ENCODE measurements at regions not wholly inside any gene's neighbourhood (a gene's known extent, or its start where the extent isn't known, plus 50 kb on each side); places are given as distances from the start of the nearest gene placed in this dataset.

DNA sequence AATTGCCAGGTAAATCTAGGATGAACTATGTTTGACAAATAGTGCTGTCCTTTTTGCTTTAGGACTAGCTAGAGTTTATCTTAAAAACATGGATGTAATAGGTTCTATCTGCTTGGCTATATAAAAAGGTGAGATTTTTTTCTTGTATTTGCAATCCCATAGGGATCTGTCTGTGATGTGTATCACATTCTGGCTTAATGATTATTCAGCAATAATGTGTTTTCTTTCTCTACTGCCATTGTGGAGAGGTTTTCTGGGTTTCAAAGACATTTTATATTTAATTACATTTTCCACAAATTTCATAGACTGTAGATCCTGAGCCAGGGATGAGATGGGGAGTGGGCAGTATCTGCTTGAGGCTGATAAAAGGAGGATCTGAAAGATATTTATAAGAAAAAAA lies 277.8 kb upstream of the SLITRK5 start:
- H3K4me3 ChIP-seq (ENCODE audit: low read depth, low read length), result no peak overlapping the region
- TF ChIP-seq, protein P1, sequence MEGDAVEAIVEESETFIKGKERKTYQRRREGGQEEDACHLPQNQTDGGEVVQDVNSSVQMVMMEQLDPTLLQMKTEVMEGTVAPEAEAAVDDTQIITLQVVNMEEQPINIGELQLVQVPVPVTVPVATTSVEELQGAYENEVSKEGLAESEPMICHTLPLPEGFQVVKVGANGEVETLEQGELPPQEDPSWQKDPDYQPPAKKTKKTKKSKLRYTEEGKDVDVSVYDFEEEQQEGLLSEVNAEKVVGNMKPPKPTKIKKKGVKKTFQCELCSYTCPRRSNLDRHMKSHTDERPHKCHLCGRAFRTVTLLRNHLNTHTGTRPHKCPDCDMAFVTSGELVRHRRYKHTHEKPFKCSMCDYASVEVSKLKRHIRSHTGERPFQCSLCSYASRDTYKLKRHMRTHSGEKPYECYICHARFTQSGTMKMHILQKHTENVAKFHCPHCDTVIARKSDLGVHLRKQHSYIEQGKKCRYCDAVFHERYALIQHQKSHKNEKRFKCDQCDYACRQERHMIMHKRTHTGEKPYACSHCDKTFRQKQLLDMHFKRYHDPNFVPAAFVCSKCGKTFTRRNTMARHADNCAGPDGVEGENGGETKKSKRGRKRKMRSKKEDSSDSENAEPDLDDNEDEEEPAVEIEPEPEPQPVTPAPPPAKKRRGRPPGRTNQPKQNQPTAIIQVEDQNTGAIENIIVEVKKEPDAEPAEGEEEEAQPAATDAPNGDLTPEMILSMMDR (IDR thresholded peaks at IDR 0.05; ENCODE audit: low read depth, low read length, missing control alignments), result no peak
- DNase-seq (ENCODE audit: low read depth), result no peak

DNA sequence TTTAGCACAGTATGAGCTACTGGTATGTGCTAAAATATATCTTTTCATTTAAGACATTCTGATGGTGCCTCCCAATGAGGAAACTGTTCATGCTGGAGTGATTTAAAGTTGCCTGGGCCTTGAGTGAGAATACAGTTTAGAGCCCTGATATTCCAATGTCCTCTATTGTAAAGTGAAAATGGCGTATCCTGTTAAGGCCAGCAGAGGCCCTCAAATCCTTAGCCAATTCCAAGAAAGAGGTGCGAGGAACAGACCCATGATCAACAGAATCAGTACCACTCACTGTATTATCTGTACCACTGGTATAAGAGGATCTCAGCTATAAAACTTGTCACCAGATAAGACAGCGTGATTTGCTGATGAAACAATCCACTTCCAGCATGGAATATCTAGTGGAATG lies 273.1 kb upstream of the SLITRK5 start:
- no peak for DNase-seq (ENCODE audit: low read depth)
- H3K4me3 ChIP-seq (ENCODE audit: low read depth, low read length), result no peak overlapping the region
- TF ChIP-seq, protein P1 (IDR thresholded peaks at IDR 0.05; ENCODE audit: low read depth, low read length, missing control alignments), result no peak

DNA sequence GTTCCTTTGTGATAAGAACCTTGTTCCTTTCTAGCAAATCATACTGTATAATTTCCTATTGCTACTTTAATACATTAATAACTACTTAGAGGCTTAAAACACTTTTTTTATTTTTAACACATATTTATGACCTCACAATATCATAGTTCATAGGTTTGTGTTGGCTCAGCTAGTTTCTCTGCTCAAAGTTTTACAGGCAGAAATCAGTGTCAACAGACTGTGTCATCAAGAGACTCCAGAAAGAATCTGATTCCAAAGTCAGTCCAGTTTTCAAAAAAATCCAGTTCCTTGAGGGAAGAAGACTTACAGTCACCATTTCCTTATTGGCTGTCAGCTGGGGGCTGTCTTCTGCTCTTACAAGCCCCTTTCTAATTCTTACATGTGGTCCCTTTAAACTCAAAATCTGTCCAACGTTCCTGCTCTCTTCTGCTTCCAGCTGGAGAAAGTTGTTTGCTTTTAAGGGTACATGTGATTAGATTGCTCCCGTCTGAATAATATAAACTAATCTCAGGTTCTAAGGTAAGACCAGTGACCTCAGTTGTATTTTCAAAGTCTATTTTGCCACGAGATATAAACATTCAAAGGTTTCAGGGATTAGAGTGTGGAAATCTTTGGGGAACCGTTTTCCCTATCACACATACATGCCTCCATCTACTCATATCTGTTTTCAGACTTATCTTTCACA lies 267.3 kb upstream of the SLITRK5 start:
- DNase-seq (ENCODE audit: low read depth), result no peak
- H3K4me3 ChIP-seq (ENCODE audit: low read depth, low read length), result no peak overlapping the region
- TF ChIP-seq, protein P1 (IDR thresholded peaks at IDR 0.05; ENCODE audit: low read depth, low read length, missing control alignments), result no peak

DNA sequence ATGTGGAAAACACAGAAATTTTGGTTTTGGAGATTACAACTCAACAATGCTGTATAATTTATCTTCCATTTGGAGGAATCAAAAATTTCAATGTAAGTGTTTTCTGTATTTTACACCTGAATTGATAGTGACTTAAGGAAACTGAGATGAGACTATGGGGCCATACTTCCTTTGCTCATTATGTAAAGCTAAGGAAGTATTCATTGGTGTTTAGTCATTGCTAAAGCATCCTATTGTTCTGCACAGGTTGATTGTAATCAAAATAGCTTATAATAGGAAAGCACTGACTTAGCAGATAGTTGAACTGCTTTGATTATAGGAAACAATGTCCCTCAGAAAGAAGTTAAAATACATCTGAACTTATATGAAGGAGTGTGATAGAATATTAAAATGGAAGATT lies 244.4 kb upstream of the SLITRK5 start:
- H3K4me3 ChIP-seq (ENCODE audit: low read depth, low read length), result no peak overlapping the region
- DNase-seq (ENCODE audit: low read depth), result no peak
- TF ChIP-seq, protein P1 (IDR thresholded peaks at IDR 0.05; ENCODE audit: low read depth, low read length, missing control alignments), result no peak

DNA sequence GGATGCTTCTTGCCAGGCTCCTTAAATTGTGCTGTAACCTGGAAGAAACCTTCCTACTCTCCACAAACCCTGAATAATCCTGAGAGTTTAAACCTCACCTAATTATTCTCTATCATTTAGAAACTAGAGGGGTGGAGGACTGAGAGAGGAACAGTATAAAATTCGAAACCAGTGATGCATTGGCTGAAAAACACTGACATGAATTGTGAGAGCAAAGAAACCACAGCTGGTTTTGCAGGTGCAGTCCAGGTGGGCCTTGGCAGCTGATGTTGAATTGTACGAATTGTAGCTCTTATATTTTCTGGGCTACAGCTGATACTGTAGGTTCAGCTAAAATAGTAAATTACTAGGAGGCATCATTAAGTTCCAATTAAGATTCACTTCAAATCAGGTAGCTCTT lies 227.0 kb upstream of the SLITRK5 start:
- no peak overlapping the region for H3K4me3 ChIP-seq (ENCODE audit: low read depth, low read length)
- TF ChIP-seq, protein P1 (IDR thresholded peaks at IDR 0.05; ENCODE audit: low read depth, low read length, missing control alignments), result no peak
- DNase-seq (ENCODE audit: low read depth), result no peak

DNA sequence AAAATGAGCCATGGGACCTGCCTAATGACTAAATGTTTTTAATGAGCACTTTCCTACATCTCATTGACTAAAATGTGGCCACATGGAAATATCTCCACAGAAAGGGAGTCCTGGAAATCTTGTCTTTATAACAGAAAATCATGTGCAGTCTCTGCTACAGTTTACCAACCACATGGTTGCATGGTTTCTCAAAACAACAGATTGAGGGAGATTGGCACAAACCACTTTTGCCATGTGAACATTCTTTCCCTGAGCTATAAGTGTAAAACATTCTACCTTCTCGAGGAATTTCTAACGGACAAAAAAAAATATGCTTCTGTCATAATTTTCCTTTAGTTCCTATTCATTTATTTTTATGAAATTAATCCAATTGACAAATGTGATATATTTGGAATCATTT lies 218.9 kb upstream of the SLITRK5 start:
- TF ChIP-seq, protein P1 (IDR thresholded peaks at IDR 0.05; ENCODE audit: low read depth, low read length, missing control alignments), result no peak
- DNase-seq (ENCODE audit: low read depth), result no peak
- no peak overlapping the region for H3K4me3 ChIP-seq (ENCODE audit: low read depth, low read length)

DNA sequence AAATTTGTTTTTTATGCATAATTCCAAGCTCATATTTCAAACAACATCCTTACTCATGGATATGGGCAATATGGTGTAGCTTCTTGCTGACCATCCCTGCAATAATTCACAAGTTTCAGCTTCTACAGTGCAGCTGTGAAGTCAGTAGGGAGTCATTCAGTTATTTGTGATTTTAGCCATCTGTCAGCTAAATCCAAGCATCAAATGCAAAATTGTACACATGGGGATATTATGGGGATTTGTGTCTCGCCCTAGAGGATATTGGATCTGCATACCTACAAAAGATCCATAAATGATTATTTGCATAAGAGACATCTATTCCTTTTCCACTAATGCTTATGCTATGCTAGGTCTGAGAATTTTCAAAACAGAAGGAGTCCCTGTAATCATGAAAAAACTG lies 217.9 kb upstream of the SLITRK5 start:
- TF ChIP-seq, protein P1 (IDR thresholded peaks at IDR 0.05; ENCODE audit: low read depth, low read length, missing control alignments), result no peak
- DNase-seq (ENCODE audit: low read depth), result no peak
- H3K4me3 ChIP-seq (ENCODE audit: low read depth, low read length), result no peak overlapping the region
